ENCODE measurements at regions not wholly inside any gene's neighbourhood (a gene's known extent, or its start where the extent isn't known, plus 50 kb on each side); places are given as distances from the start of the nearest gene placed in this dataset.

DNA sequence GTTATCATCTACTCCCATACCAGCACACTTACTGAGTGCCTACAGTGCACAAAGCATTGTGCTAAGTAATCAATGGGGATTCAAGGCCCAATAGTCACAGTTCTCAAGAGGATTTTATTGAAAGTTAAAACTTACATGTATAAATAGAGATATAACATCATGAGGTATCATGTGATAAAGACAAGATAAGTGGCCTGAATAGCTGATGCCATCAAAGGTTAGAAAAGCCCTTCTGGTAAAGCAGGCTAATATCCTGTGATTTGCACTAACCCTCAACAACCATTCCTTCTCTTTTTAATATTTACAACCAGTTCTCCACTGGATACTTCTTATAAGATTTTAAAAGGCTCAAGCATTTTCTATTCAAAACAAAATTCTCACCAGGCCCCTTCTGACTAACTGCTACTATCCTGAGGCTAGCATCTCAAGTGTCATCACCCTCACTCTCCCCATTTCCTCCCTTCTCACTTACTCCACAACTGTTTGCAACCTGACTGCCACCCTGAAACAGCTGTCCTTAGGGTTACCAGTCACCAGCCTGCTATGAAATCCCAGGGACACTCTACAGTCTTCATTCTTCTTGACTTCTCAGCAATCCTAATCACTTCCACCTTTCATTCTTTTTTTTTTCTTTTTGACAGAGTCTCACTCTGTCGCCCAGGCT is 377.9 kb downstream of the ENC1 start:
- TF ChIP-seq, protein P1, sequence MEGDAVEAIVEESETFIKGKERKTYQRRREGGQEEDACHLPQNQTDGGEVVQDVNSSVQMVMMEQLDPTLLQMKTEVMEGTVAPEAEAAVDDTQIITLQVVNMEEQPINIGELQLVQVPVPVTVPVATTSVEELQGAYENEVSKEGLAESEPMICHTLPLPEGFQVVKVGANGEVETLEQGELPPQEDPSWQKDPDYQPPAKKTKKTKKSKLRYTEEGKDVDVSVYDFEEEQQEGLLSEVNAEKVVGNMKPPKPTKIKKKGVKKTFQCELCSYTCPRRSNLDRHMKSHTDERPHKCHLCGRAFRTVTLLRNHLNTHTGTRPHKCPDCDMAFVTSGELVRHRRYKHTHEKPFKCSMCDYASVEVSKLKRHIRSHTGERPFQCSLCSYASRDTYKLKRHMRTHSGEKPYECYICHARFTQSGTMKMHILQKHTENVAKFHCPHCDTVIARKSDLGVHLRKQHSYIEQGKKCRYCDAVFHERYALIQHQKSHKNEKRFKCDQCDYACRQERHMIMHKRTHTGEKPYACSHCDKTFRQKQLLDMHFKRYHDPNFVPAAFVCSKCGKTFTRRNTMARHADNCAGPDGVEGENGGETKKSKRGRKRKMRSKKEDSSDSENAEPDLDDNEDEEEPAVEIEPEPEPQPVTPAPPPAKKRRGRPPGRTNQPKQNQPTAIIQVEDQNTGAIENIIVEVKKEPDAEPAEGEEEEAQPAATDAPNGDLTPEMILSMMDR (IDR thresholded peaks at IDR 0.05) = no peak
- Mint-ChIP-seq H3K4me3 (no peak overlapping the region), H3K27me3 (peaks cover 3% of the 10 kb centered on the region), H3K27ac (no peak overlapping the region), H3K36me3 (ENCODE audit: low read depth) (no peaks in the 10 kb centered on the region), H3K4me1 (no peaks in the 10 kb centered on the region), H3K9me3 (no peaks in the 10 kb centered on the region)
- intact Hi-C loops (cut with micrococcal nuclease) = no loop called here
- DNase-seq (no peak), ATAC-seq (ENCODE audit: low read depth) (no peak)
- ChIA-PET POLR2A (no interaction called here), CTCF (no interaction called here)

DNA sequence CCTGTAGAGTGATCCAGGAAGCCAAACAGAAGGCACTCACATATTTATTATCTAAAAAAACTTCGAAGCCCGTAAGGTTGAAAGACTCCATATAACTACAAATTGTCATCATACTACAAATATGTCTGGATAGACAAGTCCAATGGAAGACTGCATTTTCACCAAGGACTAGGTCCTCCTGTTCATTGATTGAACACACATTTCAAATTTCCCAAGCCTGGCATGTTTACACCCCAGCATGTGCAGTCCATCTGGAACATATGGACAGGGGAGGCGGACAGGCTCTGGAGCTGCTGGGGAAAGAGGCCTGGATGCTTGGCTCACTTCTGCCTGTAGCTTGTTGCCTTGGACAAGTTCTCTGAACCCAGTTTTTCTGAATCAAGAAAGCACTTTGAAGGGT is 378.7 kb downstream of the ENC1 start:
- TF ChIP-seq, protein P1 (IDR thresholded peaks at IDR 0.05) = no peak
- Mint-ChIP-seq H3K27me3 (peaks cover 3% of the 10 kb centered on the region), H3K4me3 (no peak overlapping the region), H3K36me3 (ENCODE audit: low read depth) (no peaks in the 10 kb centered on the region), H3K9me3 (no peaks in the 10 kb centered on the region), H3K4me1 (peaks cover 3% of the 10 kb centered on the region), H3K27ac (no peak overlapping the region)
- POLR2A ChIA-PET = interaction anchor here (0.5 kb wide), 1 partner anchor 314 kb away, joined by 7 read pairs; no protein-coding TSS in a partner anchor
- intact Hi-C loops (cut with micrococcal nuclease) = no loop called here
- ATAC-seq (ENCODE audit: low read depth) = no peak
- CTCF ChIA-PET = no interaction called here
- no peak for DNase-seq

DNA sequence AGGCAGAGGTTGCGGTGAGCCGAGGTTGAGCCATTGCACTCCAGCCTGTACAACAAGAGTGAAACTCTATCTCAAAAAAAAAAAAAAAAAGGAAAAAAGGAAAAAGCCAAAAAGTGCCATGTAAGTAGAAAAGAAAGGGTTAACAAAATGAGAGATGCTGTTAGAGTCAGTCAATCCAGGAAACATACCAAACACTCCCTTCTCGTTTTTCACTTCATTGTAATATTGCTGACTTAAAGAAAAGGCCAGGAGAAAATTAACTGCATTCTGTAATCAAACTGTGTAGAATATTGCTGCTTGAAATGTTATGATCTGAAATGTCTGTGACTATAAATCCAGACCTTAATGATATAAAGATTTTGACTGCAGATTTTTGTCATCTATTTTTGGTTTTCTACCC is 379.1 kb downstream of the ENC1 start:
- no peaks in the 10 kb centered on the region for H3K9me3 Mint-ChIP-seq
- no peaks in the 10 kb centered on the region for H3K36me3 Mint-ChIP-seq (ENCODE audit: low read depth)
- CTCF ChIA-PET = no interaction called here
- no peak for ATAC-seq (ENCODE audit: low read depth)
- intact Hi-C loops (cut with micrococcal nuclease) = no loop called here
- POLR2A ChIA-PET = interaction anchor here (0.5 kb wide), 1 partner anchor 314 kb away, joined by 7 read pairs; no protein-coding TSS in a partner anchor
- H3K4me3 Mint-ChIP-seq = no peak overlapping the region
- DNase-seq = no peak
- peaks cover 3% of the 10 kb centered on the region for H3K27me3 Mint-ChIP-seq
- H3K4me1 Mint-ChIP-seq = peaks cover 3% of the 10 kb centered on the region
- TF ChIP-seq, protein P1 (IDR thresholded peaks at IDR 0.05) = no peak
- H3K27ac Mint-ChIP-seq = no peak overlapping the region

DNA sequence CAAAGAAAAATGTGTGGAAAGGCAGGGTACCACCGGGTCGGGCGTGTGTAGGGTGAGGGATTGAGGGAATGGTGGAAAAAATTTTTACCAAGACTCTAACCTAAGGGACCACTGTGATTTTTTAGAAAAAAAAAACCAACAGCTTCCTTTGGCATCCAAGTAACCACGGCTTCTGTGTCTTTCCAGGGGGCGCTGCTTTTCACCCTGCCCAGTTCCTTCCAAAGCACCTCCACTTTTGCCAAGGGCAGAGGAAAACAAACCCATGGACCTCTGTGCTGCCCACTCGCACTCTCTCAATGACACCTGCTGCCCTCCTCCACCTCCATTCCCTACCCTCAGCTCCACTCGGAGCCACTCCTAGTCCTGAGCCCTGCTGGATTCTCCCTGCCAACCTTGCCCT is 381.0 kb downstream of the ENC1 start:
- Mint-ChIP-seq H3K27ac (no peak overlapping the region), H3K4me3 (no peak overlapping the region), H3K4me1 (peaks cover 3% of the 10 kb centered on the region)

DNA sequence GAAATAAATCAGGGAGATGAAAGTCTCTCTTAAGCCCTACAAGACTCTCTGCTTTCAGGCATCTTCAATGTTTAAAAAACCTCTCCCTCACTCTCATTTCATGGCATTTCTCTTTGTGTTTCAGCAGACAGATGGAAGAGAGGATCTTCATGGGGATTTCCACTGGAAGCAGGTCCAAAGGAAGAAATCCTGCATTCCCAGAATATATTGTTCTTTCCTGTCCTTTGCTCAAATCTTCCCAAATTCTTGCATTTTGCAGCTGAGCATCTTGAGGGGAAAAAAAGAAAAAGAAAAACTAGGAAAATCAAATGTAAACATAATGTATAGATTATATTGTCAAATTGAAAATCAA is 382.2 kb downstream of the ENC1 start:
- Mint-ChIP-seq H3K27ac (no peak overlapping the region), H3K4me3 (no peak overlapping the region), H3K9me3 (no peaks in the 10 kb centered on the region), H3K27me3 (peaks cover 3% of the 10 kb centered on the region), H3K4me1 (peaks cover 3% of the 10 kb centered on the region), H3K36me3 (ENCODE audit: low read depth) (no peaks in the 10 kb centered on the region)
- ChIA-PET CTCF (no interaction called here), POLR2A (no interaction called here)
- DNase-seq = no peak
- TF ChIP-seq, protein P1 (IDR thresholded peaks at IDR 0.05) = no peak
- no peak for ATAC-seq (ENCODE audit: low read depth)
- intact Hi-C loops (cut with micrococcal nuclease) = no loop called here

More for the DNA sequence above, 381.0 kb downstream of the ENC1 start:
- Mint-ChIP-seq H3K27me3 (peaks cover 3% of the 10 kb centered on the region), H3K36me3 (ENCODE audit: low read depth) (no peaks in the 10 kb centered on the region), H3K9me3 (no peaks in the 10 kb centered on the region)
- ChIA-PET CTCF (no interaction called here), POLR2A (no interaction called here)
- no peak for ATAC-seq (ENCODE audit: low read depth)
- no peak for DNase-seq
- TF ChIP-seq, protein P1 (IDR thresholded peaks at IDR 0.05) = no peak
- intact Hi-C loops (cut with micrococcal nuclease) = no loop called here

Measured in activated B cell treated with CpG ODN at 0.5 μM for 24 hours (primary cell).